ENCODE measurements at regions not wholly inside any gene's neighbourhood (a gene's known extent, or its start where the extent isn't known, plus 50 kb on each side); places are given as distances from the start of the nearest gene placed in this dataset.
A peak's percentile ranks its signal among the peaks of the same experiment; 100 is the strongest.

GRCh38 chr17:56098746-56099145 is 54.5 kb upstream of the ANKFN1 start:
- no peak for DNase-seq

GRCh38 chr17:56099649-56100048 is 53.6 kb upstream of the ANKFN1 start:
- DNase-seq: peak; percentile 54
